Endothelial cell of umbilical vein (primary cell): ENCODE measurements at regions not wholly inside any gene's neighbourhood (a gene's known extent, or its start where the extent isn't known, plus 50 kb on each side); places are given as distances from the start of the nearest gene placed in this dataset.

Source experiments
- BruUV-seq: library from RNA; stranded (reverse); fragments of 400-500 nt; replicated peaks from 2 replicates; lab custom pipeline; 2021; lab: Mats Ljungman, UMichigan
- CTCF ChIA-PET: fragments of 300-600, 350-600 bp; sonication (Branson Sonifier 250); formaldehyde crosslinking; loops from one replicate; lab custom pipeline; 2021; ENCODE audit warnings: antibody characterized with exemption, inconsistent platforms; lab: Charles Lee
- POLR2A ChIA-PET: fragments of 300-600, 350-600 bp; sonication (Branson Sonifier 250); formaldehyde crosslinking; loops from one replicate; lab custom pipeline; 2021; ENCODE audit warnings: antibody characterized with exemption, inconsistent platforms; lab: Charles Lee
- DNase-seq: peaks from one replicate; pipeline ENCODE4 v3.0.0-alpha.2; 2011; ENCODE audit warnings: low read depth, low spot score
- FAIRE-seq: peaks from 2 replicates; lab custom pipeline; 2011; peaks lifted over from hg19 to GRCh38; lab: Jason Lieb, UNC
- H2AFZ ChIP-seq: 2 replicates; pipeline ENCODE4 v1.6.0; 2012; ENCODE audit warnings: low read depth, low read length, control low read depth, inconsistent platforms
- H3K27ac ChIP-seq: 2 replicates; pipeline ENCODE4 v1.5.1; 2011; ENCODE audit warnings: low read depth, mild to moderate bottlenecking, control low read depth, low read length, moderate library complexity; ENCODE audit not compliant: insufficient read depth
- H3K27me3 ChIP-seq, 2 experiments: 2 replicates each; pipeline versions ENCODE4 v1.6.0 to v1.6.1; 2011; ENCODE audit warnings: low read length in 2 of 2, mixed read lengths in 1 of 2; ENCODE audit not compliant: control insufficient read depth in 2 of 2, insufficient read depth in 2 of 2
- H3K36me3 ChIP-seq, 2 experiments: 2 replicates in 1 of 2; 3 replicates in 1 of 2; pipeline ENCODE4 v1.5.1; 2011; ENCODE audit warnings: low read length in 2 of 2, mild to moderate bottlenecking in 1 of 2, moderate library complexity in 1 of 2; ENCODE audit not compliant: control insufficient read depth in 2 of 2, insufficient read depth in 2 of 2; ENCODE audit errors: extremely low read depth in 1 of 2
- H3K4me1 ChIP-seq: 3 replicates; pipeline ENCODE4 v1.5.1; 2011; ENCODE audit warnings: mild to moderate bottlenecking, low read length; ENCODE audit not compliant: control insufficient read depth, insufficient read depth; ENCODE audit errors: extremely low read depth
- H3K4me2 ChIP-seq: 2 replicates; pipeline ENCODE4 v1.6.1; 2011; ENCODE audit warnings: low read length, control low read depth, mixed read lengths; ENCODE audit not compliant: insufficient read depth
- H3K4me3 ChIP-seq, 3 experiments: fragments of 200-600 bp in 1 of 3; sonication (generic), shearing (Covaris generic) in 1 of 3; replicated peaks in 1 of 3; 2 replicates each; pipeline ENCODE4 v1.5.1; 2011 to 2016; ENCODE audit warnings: control low read depth in 3 of 3, low read length in 3 of 3, mild to moderate bottlenecking in 2 of 3, inconsistent platforms in 1 of 3, low read depth in 1 of 3, moderate library complexity in 1 of 3; ENCODE audit not compliant: insufficient read depth in 1 of 3
- H3K79me2 ChIP-seq: 2 replicates; pipeline ENCODE4 v1.6.0; 2012; ENCODE audit warnings: low read length, inconsistent platforms; ENCODE audit not compliant: control insufficient read depth, insufficient read depth
- H3K9ac ChIP-seq: replicated peaks from 2 replicates; pipeline ENCODE3; 2011; ENCODE audit warnings: low read length, control low read depth; ENCODE audit not compliant: insufficient read depth; ENCODE audit errors: extremely low read depth
- H3K9me1 ChIP-seq: replicated peaks from 3 replicates; pipeline ENCODE4 v1.6.0; 2011; ENCODE audit warnings: mild to moderate bottlenecking, low read length; ENCODE audit not compliant: control insufficient read depth, insufficient read depth; ENCODE audit errors: extremely low read depth
- H3K9me3 ChIP-seq: replicated peaks from 2 replicates; pipeline ENCODE4 v1.5.1; 2012; ENCODE audit warnings: low read length, inconsistent platforms; ENCODE audit not compliant: control insufficient read depth, insufficient read depth
- H4K20me1 ChIP-seq: replicated peaks from 2 replicates; pipeline ENCODE3; 2011; ENCODE audit warnings: mild to moderate bottlenecking, low read length; ENCODE audit not compliant: control insufficient read depth, insufficient read depth; ENCODE audit errors: extremely low read depth
- EZH2 ChIP-seq: IDR thresholded peaks from 2 replicates; pipeline ENCODE4 v1.6.1; 2012; ENCODE audit warnings: borderline replicate concordance, low read depth, mild to moderate bottlenecking, moderate library complexity, low read length, inconsistent platforms; ENCODE audit not compliant: severe bottlenecking
- FOS ChIP-seq: IDR thresholded peaks from 2 replicates; pipeline ENCODE4 v1.6.1; 2011; ENCODE audit warnings: mild to moderate bottlenecking, low read length, moderate library complexity, borderline replicate concordance; ENCODE audit not compliant: insufficient read depth
- GATA2 ChIP-seq: IDR thresholded peaks from 2 replicates; pipeline ENCODE4 v1.7.0; 2011; ENCODE audit warnings: low read depth, mild to moderate bottlenecking, moderate library complexity, mixed read lengths, low read length; ENCODE audit not compliant: insufficient read length, insufficient read depth
- JUN ChIP-seq: IDR thresholded peaks from 2 replicates; pipeline ENCODE4 v1.6.1; 2011; ENCODE audit warnings: borderline replicate concordance, low read depth; ENCODE audit not compliant: insufficient read length, insufficient read depth
- MAX ChIP-seq: IDR thresholded peaks from 2 replicates; pipeline ENCODE4 v1.6.1; 2011; ENCODE audit not compliant: insufficient read depth, insufficient read length
- MYC ChIP-seq: IDR thresholded peaks from one replicate; pipeline ENCODE4 v1.6.1; 2011; ENCODE audit warnings: mild to moderate bottlenecking, low read depth, low read length
- POLR2A ChIP-seq: IDR thresholded peaks from 2 replicates; pipeline ENCODE4 v1.6.1; 2012; ENCODE audit warnings: low read depth, mild to moderate bottlenecking, control low read depth, low read length
- POLR2AphosphoS5 ChIP-seq: IDR thresholded peaks from 2 replicates; pipeline ENCODE4 v1.6.1; 2012; ENCODE audit warnings: low read depth, mild to moderate bottlenecking, control low read depth, low read length, moderate library complexity; ENCODE audit not compliant: insufficient read depth
- dilution Hi-C: fragments of 300-500 bp; cut with MboI; formaldehyde crosslinking; loops from one replicate; pipeline ENCODE4 v1.15.0; 2019; ENCODE audit warnings: low sequenced_read_pairs; ENCODE audit not compliant: extremely low pct_ligation_motif_present
- intact Hi-C: fragments of 100-400 bp; cut with micrococcal nuclease; formaldehyde crosslinking; loops from one replicate; pipeline ENCODE4 v1.10.0; 2022
- TF ChIP-seq, protein P1 (sequence below), 2 donors: IDR thresholded peaks; 1 replicate in 1 of 2; 2 replicates in 1 of 2; pipeline ENCODE4 v1.5.1; 2011; ENCODE audit warnings: low read length in 2 of 2, mild to moderate bottlenecking in 2 of 2, moderate library complexity in 2 of 2, control low read depth in 1 of 2, inconsistent platforms in 1 of 2, low read depth in 1 of 2; ENCODE audit not compliant: insufficient read depth in 1 of 2; ENCODE audit errors: extremely low read depth in 1 of 2

DNA sequence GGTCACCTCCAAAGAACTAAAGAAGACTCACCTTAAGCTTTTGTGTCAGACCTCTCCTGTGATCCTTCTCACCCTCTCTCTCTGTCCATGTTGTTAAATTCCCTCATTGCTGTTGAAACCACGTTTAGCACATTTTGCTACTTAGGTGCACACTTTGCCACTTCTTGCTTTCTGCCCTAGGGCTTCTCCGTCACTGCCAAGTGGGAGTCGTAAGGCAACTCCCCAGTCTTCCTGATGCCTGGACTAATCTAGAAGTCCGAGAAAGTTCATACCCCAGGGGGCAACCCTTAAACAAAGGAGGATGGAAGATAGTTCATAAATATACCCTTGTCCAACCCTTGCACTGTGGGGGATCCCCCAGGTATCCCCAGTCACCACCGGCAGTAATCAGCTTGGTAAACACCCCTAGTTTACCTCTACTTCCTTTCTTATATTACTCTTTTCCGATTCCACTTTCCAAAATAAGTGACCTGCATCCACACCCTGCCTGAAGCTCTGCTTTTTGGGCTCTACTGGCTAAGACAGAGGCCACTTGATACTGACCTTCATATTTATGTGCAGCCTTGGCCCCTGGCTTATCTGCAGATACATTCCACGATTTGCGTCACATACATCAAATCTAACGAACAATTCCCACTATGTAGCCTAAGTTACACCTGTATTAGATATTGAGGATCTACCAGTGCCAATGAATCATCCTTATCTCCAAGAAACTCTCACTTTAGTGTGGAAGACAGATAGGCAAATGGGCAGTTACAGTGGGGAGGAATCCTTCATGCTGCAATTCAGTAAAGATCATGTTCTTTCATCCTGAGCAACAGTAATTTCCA lies 776.2 kb downstream of the RNF144A start:
- no peaks in the 10 kb centered on the region for H4K20me1 ChIP-seq
- H3K4me2 ChIP-seq, result no peak overlapping the region
- no peak overlapping the region for H2AFZ ChIP-seq
- H3K9me3 ChIP-seq, result peaks cover 11% of the 10 kb centered on the region
- dilution Hi-C loops (no loop called here), intact Hi-C loops (no loop called here)
- H3K4me1 ChIP-seq, result no peaks in the 10 kb centered on the region
- H3K79me2 ChIP-seq, result no peaks in the 10 kb centered on the region
- FAIRE-seq (no peak), DNase-seq (no peak)
- H3K36me3 ChIP-seq, result no peaks in the 10 kb centered on the region
- no TSS peak for BruUV-seq
- no peak overlapping the region for H3K27ac ChIP-seq
- H3K9ac ChIP-seq, result no peak overlapping the region
- no peaks in the 10 kb centered on the region for H3K9me1 ChIP-seq
- H3K27me3 ChIP-seq, result no peaks in the 10 kb centered on the region
- TF ChIP-seq POLR2A (no peak), MYC (no peak), FOS (no peak)
- H3K4me3 ChIP-seq, result no peak overlapping the region
- POLR2A ChIA-PET, result no interaction called here
- CTCF ChIA-PET, result no interaction called here

DNA sequence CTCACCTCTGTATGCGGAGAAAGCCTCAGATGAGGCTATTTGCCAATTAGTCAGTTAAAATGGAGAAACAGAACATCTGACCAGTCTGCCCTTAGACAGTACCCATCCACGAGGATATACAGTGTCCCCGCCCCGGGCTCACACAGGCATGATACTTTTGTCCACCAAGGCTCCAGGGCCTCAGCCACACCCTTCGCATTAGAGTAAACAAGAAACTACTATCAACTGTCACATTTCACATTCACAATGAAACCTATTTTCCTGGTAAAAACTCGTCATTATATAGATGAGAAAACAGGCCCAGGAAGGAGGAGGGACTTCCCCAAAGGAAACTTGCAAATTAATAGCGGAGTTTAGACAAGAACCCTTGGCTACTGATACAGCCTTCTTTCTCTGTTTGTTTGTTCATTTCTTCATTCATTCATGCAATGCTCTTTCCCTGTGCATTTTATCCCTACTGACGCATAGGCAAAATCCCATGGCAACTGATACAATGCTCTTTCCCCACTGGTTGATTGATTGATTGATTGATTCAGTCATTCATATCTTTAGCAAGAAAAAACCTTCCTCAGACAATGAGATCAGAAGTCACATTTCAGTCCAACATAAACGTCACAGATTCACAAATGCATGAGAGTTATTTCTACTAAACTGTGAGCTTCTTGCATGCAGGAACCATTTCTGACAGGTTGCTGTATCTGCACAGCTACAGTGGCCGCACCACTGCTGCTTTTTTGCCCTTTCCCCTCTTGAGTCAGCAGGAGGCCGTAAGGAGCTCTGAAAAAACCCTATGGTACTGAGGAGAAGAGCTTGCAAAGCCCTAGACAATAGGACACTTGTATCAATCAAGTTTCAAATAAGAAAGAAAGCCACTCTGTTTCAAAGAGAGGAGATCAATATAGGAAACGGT lies 777.1 kb downstream of the RNF144A start:
- H3K36me3 ChIP-seq, result no peaks in the 10 kb centered on the region
- H3K9me3 ChIP-seq, result peaks cover 11% of the 10 kb centered on the region
- DNase-seq (no peak), FAIRE-seq (no peak)
- POLR2A ChIA-PET, result no interaction called here
- no peak overlapping the region for H3K9ac ChIP-seq
- CTCF ChIA-PET, result no interaction called here
- no peak overlapping the region for H3K27ac ChIP-seq
- no peaks in the 10 kb centered on the region for H3K27me3 ChIP-seq
- H3K4me2 ChIP-seq, result no peak overlapping the region
- intact Hi-C loops (no loop called here), dilution Hi-C loops (no loop called here)
- no peak overlapping the region for H3K4me3 ChIP-seq
- BruUV-seq, result no TSS peak
- H4K20me1 ChIP-seq, result no peaks in the 10 kb centered on the region
- no peaks in the 10 kb centered on the region for H3K79me2 ChIP-seq
- no peaks in the 10 kb centered on the region for H3K4me1 ChIP-seq
- H2AFZ ChIP-seq, result no peak overlapping the region
- TF ChIP-seq, protein P1, sequence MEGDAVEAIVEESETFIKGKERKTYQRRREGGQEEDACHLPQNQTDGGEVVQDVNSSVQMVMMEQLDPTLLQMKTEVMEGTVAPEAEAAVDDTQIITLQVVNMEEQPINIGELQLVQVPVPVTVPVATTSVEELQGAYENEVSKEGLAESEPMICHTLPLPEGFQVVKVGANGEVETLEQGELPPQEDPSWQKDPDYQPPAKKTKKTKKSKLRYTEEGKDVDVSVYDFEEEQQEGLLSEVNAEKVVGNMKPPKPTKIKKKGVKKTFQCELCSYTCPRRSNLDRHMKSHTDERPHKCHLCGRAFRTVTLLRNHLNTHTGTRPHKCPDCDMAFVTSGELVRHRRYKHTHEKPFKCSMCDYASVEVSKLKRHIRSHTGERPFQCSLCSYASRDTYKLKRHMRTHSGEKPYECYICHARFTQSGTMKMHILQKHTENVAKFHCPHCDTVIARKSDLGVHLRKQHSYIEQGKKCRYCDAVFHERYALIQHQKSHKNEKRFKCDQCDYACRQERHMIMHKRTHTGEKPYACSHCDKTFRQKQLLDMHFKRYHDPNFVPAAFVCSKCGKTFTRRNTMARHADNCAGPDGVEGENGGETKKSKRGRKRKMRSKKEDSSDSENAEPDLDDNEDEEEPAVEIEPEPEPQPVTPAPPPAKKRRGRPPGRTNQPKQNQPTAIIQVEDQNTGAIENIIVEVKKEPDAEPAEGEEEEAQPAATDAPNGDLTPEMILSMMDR (IDR thresholded peaks at IDR 0.05; ENCODE audit: extremely low read depth in 1 of 2, insufficient read depth in 1 of 2, low read depth in 1 of 2, low read length in 2 of 2), result no peak
- TF ChIP-seq GATA2 (no peak), POLR2A (no peak), FOS (no peak), MYC (no peak), POLR2AphosphoS5 (no peak), EZH2 (no peak), JUN (no peak), MAX (no peak)
- H3K9me1 ChIP-seq, result no peaks in the 10 kb centered on the region
